HG02623 (cell line): ENCODE measurements at regions not wholly inside any gene's neighbourhood (a gene's known extent, or its start where the extent isn't known, plus 50 kb on each side); places are given as distances from the start of the nearest gene placed in this dataset.
A peak's percentile ranks its signal among the peaks of the same experiment; 100 is the strongest.
"Not testable (repeated sequence)": the region's sequence is repeated elsewhere in the genome, so short reads cannot be mapped to it uniquely, and the experiment has no call there.

Experiments
- ATAC-seq: cut with Tn5 transposase; IDR thresholded peaks from one replicate; pipeline ENCODE4 v1.9.1; 2021; ENCODE audit warnings: moderate library complexity; ENCODE audit not compliant: unreplicated experiment

DNA sequence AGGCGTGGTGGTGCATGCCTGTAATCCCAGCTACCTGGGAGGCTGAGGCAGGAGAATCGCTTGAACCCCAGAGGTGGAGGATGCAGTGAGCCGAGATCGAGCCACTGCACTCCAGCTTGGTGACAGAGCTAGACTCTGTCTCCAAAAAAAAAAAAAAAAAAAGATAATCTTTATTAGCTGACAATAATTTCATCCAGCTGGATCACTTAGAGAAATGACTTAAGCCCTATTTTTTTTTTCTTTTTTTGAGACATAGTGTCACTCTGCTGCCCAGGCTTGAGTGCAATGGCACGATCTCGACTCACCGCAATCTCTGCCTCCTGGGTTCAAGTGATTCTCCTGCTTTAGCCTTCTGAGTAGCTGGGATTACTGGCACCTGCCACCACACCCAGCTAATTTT is 51.6 kb upstream of the MAP4K4 start:
- not testable (repeated sequence) for ATAC-seq

DNA sequence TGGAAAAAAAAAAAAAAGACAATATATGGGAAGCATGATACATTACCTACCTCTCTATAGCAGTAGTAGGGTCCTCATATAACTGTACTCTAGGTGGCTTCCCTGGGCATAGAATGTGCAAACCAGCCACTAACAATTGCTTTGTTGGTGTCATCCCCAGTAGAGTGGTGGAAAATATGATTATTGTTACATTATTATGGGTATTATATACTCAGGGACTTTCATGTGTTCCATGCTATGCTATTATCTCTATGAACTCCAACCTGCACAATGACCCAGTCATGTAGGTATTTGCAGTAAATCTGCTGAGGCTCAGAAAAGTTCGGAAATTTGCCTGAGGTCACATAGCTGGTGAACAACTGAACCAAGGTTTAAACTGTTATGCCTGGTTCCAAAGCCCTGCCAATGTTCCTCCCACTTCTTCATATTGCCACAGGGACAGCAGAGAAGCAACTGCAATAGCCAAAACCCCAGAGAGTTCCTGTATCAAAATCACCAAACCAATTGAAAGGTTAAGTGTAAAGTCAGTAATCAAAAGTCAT is 52.6 kb upstream of the MAP4K4 start:
- no peak for ATAC-seq

DNA sequence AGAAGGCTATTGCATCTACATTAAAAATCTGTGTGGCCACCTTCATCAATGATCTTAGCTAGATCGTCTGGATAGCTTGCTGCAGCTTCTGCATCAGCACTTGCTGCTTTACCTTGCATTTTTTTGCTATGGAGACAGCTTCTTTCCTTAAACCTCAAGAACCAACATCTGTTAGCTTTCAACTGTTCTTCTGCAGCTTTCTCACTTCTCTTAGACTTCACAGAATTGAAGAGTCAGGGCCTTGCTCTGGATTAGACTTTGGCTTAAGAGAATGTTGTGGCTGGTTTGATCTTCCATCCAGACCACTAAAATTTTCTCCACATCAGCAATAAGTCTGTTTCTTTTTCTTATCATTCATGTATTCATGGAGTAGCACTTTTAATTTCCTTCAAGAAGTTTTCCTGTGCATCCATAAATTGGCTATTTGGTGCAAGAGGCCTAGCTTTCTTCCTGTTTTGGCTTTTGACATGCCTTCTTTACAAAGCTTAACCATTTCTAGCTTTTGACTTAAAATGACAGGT is 54.4 kb upstream of the MAP4K4 start:
- no peak for ATAC-seq

DNA sequence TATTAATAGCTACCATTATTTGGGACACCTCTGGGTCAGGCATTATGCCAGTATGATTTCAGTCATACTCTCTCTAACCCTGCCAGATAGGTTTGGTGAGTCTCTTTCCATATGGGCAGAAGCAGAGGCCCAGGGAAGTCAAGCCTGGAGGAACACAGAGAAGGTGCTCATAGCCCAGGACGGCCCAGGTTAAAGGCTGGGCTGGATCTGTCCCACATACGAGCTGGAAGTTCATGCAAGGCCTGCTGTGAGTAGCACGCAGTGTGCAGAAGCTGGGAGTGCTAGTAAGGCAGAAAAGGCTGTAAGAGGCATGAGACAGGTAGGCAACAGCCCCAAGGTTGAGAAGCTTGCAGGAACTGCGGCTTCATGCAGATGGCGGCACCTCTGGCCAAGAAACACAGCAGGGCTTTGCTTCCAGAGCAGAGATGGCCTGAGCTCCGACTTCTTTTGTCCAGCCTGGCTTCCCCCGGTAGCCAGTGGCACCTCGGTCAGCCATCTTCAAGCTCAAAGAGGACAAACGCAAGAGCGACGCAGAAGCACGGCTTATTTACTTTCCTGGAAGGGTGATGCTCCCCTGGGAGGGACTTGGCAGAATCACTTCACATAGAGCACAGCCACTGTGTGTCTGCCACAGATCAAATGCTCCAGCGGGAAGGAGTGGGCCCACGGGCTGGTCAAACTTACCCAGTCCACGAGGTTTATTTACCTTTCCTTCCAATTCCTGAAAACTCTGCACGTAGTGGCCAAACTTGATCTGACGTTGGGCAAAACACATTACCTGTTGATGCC is 58.5 kb upstream of the MAP4K4 start:
- ATAC-seq: no peak

DNA sequence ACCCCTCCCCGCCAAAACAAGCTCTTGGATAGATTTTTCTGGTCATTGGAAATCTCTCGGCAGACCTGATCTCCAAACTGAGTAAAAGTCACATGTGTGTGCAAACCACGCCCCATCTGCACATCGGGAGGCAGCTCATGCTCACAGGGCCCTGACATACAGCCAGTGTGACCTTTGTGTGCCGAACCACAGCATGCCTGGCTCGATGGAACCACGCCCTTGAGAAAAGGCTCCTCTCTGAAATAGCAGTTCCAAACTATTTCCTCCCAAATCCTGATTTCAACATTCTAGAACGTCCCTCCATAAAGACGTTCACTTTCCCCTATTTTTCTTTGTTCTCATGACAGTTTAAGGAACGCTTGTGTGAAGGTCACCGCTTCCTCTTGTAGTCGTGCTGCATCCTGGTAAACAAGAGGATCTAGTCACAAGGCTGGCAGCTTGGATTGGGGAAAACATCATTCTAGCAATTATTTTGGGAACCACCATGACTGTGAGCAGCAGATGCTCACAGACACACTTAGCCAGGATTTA is 59.3 kb upstream of the MAP4K4 start:
- ATAC-seq: no peak

DNA sequence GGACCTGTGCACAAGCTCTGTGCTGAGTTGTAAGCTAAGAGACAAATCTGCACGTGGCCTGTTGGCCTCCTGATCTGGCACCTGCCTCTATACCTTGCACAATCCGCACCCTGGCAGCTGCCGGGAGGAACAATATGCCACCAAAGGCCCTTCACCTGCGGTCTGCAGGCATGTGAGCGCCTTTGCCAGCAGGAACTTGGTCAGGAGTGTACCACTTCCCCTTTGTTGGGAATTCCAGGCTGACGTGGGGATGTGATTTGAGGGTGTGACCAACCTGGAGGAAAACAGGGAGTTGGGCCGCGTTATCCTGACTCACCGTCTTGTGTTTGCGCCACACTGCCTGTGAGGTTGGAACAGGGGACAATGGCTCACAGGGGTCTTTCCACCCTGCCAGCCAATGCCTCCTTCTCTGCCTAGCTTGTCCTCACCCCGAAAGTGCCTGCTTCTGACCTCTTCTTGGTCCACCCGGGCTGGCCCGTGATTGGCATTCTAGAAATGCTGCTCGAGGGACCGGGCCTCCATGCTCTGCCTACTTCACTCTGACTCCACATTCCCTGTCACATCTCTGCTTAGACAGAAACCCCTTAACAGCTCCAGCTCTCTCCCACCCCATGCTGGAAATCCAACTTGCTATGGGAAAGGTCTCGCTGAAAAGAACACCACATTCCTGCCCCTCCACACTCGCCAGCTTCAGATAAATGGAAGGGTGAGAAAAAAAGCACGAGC is 67.1 kb upstream of the MAP4K4 start:
- no peak for ATAC-seq

DNA sequence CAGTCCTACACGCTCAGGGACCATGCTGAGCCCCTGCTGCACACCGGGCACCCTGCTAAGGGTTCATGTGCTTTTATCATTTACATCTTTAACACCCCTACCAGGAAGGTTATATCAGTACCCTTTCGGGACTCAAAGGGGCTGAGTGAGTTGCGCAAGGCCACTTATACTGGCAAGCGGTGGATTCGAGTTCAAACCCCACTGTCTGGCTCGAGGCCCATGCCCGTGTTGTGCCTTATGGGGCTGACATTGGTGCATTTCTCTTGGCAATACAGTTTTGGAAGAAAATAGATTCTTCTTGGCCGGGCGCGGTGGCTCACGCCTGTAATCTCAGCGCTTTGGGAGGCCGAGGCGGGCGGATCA is 69.5 kb upstream of the MAP4K4 start:
- ATAC-seq: no peak

DNA sequence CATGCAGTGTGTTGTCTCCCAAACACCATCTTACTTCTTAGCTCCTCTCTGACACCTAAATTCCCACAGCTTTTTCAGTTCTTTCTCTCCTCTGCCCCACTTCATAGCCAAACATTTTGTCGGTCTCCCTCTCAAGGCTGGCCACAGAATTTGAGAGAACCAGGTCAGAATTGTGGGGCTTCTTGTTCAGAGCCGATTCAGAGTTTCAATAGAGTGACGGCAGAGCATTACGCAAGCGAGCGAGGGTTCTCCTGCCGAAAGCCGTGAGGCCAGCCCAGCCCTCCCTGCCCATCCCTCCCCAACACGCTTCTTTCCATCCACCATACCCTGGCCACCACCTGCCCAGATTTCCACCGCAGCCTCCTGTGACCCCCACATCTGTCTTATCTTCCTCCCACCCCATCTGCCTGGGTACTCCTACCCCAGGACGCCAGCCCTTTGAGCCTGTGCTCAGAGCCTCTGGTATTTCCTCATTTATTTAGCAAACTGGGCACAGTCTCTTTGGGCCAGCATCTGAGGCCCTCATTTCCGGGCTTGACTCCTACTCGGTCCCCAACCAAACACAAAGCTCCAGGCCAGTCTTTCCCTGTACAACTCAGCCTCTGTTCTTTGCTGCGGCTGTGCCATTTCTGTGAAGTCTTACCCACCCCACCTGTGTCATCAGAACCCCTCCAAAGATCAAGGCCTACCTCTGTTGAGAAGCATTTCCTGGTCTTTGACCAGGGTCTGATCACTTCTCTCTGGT is 70.0 kb upstream of the MAP4K4 start:
- no peak for ATAC-seq

DNA sequence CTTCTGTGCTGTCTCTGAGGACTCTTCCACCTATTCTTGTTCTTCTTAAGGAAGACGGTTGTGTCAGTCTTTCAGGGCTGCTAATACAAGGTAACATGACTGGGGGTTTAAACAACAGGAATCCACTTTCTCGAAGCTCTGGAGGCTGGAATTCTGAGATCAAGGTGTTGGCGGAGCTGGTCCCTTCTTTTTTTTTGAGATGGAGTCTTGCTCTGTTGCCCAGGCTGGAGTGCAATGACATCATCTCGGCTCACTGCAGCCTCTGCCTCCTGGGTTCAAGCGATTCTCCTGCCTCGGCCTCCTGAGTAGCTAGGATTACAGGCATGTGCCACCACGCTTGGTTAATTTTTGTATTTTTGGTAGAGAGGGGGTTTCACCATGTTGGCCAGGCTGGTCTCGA is 71.7 kb upstream of the MAP4K4 start:
- not testable (repeated sequence) for ATAC-seq

DNA sequence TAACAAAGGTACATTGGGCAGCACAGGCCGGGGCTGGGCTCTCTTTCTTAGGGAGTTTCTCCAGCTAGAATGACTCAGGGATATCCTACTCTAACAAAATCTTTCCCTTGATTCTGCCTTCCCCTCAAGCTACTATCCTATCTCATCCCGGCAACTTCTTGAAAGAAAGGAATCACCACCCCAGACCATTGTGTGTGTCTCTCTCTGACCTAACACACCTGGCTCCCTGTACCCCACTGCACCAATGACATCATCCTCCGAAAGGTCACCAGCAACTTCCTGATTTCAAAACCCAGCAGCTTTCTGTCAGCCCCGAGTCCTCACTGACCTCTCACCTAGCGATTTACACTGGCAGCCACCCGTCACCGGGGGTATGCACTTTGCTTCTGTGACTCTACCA is 72.1 kb upstream of the MAP4K4 start:
- ATAC-seq: no peak

DNA sequence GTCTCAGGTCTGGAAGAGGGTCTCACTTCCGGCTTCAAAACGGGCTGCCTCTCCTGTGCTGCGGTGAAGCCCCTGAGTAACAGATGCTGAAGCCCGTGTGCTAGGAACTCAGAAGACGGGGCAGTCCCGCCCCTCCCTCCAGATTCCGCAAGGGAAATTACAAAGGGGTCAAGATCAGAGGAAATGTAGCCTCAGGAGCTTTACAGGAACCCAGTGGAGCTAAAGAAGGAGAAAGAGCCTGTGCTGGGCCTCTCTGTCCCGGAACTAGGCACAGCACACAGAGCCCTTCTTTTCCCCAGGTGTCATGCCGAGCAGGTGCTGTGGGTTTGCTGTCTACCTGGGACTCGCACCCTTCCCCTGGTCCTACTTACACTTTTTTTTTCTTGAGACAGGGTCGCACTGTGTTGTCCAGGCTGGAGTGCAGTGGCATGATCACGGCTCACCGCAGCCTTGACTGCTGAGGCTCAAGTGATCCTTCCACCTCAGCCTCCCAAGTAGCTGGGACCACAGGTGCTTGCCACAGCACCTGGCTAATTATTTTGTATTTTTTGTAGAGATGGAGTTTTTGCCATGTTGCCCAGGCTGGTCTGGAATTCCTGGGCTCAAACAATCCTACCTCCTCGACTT is 72.7 kb upstream of the MAP4K4 start:
- ATAC-seq: no peak

DNA sequence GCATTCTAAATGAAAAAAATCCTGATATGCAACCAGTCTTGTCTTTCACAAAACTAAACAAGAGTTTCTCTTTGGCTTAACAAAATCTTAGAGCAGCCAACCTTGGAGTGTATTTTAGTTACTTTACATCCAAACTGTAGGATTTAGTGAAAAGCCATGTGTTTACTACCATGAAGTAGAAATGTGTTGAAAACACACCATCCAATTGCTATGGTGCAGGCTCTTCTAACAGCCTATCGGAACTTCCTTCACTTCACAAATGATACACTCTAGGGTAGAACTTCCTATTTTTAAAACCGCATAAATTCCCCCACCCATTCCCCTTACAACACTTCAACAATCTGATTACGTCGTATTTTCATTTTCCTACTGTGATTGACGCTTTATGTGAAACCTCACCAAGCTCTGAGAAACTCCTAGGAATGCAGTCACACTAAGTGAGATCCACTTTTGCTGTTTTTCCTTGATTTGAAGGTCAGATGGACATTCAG is 74.4 kb upstream of the MAP4K4 start:
- ATAC-seq: peak; percentile 72

DNA sequence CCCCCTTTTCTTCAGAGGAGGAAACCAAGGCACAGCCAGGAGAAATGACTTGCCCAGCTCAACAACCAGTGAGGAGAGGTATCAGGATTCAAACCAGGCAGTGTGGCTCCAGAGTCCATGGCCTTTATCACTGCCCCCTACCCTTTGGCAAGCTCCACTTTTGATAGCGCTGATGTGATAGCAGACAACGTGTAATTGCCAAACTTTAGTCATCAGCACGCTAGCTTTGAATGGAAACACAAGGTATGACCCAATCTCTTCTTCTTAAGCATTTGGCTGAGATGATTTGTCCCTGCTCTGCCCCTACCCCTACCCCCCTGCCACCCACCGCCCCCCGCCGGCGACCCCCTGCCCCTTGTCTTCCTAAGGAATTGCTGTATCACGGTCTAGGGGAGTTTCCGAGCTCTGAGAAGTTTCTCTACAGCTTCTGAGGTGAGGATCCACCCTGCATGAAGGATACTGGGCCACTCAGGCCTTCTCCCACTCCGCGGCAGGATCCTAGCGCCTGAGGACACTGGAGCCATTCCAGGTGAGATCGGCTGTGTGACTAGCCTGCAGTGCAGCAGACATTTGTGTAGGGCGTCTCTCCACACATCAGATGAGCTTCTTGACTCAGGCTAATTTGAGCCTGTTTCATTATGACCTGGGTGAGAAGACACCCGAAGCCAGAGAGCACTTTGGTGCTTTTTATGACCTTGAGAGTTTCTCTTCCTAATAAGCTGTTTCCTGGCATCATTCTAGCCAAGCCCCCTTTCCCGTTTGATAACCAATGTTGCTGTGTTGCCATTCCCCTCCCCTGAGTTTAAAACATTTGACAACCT is 75.1 kb upstream of the MAP4K4 start:
- peak; percentile 83 for ATAC-seq

DNA sequence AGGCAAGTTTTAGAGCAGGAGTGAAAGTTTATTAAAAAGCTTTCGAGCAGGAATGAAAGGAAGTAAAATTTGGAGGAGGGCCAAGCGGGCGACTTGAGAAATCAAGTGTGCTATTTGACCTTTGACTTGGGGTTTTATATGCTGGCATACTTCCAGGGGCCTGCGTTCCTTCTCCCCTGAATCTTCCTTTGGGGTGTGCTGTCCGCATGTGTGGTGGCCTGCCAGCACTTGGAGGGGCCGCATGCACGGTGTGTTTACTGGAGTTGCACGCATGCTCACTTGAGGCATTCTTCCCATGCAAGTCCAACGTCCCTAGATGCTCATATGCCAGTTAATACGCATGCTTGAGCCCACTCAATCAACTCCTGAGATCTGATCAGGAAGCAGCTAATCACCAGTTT is 78.3 kb upstream of the MAP4K4 start:
- no peak for ATAC-seq

DNA sequence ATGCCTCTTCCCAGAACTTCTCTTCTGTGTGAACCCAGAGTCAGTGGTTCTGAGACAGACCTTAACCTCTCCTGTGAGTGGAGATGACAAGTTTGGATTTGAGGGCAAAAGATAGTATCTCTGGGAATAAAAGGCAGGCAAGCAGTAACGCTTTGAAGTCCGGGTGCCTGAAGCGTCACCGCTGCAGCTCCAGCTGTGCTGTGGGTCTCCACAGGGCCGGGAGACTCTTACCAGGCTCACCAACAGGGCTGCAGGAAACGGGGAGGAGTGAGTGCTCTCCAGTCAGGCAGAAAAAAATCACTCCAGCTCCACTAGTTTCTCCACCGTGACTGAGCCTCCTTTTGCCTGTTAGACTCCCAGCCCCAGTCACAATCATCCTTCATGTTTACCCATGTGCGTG is 79.7 kb upstream of the MAP4K4 start:
- ATAC-seq: no peak

DNA sequence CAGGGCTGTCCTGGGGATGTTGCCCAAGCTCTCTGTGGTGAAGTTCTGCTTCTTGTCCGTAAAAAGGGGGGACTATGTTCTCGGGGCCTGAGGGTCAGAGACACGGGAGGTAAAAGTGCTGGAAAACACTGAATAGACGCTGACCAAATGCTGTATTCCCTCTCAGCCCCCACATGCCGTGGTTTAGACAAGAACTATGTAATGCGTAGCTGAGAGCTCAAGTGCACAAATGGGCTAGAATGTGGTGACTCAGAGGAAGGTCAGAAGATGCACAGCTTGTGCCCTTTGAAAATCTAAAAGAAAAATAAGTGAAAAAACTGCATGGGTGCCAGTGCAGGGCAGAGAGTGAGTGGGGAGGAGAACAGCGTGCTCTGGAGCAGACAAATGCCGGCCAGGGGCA is 80.3 kb upstream of the MAP4K4 start:
- ATAC-seq: no peak

DNA sequence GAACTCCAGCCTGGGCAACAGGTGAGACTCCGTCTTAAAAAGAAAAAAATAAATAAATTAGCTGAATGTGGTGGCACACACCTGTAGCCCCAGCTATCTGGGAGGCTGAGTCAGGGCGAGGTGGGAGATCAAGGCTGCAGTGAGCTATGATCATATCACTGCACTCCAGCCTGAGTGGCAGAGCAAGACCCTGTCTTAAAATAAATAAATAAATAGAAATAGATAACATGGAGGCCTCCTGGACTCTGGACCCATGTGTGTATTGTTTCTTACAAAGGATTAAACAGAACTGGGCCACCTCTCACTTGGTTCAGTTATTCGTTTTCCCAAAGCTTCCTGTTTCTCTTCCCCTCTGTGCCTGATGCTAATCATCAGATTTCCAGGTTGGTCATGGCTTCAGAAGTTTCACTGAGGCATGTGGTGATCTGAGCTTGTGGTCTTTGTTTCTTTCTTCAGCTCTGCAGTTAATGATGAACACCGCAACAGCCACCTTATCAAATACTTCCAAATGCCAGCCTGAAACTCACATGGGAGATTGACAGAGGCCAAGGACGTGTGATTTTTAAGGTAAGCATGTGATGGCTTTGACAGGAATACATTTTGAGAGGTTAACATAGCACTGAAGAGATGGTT is 83.3 kb upstream of the MAP4K4 start:
- ATAC-seq: no peak

DNA sequence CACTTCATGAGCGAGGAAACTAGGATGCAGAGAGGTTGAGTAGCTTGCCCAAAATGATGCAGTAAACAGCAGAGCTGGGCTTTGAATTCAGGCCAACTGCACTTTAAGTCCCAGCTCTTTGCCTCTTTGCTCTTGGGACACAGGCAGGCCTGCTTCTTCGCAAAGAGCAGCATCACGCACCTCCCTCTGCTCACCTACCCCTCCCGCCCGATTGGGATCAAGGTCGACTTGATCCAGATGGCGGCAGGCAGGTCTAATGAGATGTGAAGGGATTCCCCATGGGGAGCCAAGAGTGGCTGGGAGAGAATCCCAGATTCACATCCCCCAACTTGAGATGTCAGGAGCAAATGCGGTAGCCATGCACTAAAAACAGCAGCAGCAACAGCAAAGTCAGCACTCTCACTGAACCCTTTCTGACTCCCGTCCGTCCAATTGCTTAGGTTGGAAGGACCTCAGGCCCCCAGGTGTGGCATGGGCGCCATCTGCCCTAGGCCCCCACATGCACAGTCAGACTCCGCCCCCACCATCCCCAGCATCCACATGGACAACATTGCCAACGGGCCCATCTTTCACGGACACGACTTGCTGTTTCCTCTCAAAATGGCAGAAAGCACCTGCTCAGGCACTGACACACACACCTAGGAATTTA is 84.3 kb upstream of the MAP4K4 start:
- no peak for ATAC-seq

DNA sequence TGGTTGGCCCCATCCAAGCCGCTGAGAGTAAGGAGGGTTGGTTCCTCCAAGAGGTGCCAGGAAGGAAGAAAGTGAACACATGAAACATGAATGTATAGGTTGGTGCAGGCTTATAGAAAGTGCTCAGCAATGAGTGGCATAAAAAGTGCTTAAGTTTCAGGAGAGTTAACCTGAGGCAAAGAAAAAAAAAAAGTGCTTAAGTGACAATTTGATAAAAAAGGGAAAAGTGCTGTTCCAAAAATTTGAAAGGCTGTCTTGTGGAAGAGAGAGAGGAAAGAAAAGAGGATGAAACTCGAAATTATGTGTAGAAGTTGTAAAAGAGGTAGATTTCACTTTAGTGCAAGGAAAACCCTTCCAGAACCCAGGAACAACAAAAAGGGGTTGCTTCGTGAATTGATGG is 85.5 kb upstream of the MAP4K4 start:
- ATAC-seq: no peak
